Thyroid gland (tissue), 4 donors: ENCODE measurements at regions not wholly inside any gene's neighbourhood (a gene's known extent, or its start where the extent isn't known, plus 50 kb on each side); places are given as distances from the start of the nearest gene placed in this dataset.

ENCODE experiments used
- DNase-seq, 2 donors: peaks; one replicate each; pipeline ENCODE4 v3.0.0-alpha.2; 2019
- H3K27ac ChIP-seq, 3 donors: fragments of 200-600 bp; sonication (generic); 1 replicate in 2 of 3; 2 replicates in 1 of 3; pipeline ENCODE4 v1.5.1; 2016 to 2019; ENCODE audit warnings: mild to moderate bottlenecking in 1 of 3, moderate library complexity in 1 of 3
- H3K27me3 ChIP-seq: fragments of 200-600 bp; sonication (generic); one replicate; pipeline ENCODE4 v1.5.1; 2019
- H3K36me3 ChIP-seq, 2 donors: fragments of 200-600 bp; sonication (generic); one replicate each; pipeline ENCODE4 v1.5.1; 2016 to 2019
- H3K4me1 ChIP-seq, 2 donors: fragments of 200-600 bp; sonication (generic); one replicate each; pipeline ENCODE4 v1.5.1; 2017 to 2019
- H3K4me3 ChIP-seq, 3 donors: fragments of 200-600 bp; sonication (generic); replicated peaks in 1 of 3; 1 replicate in 2 of 3; 2 replicates in 1 of 3; pipeline ENCODE4 v1.5.1; 2016; ENCODE audit warnings: mild to moderate bottlenecking in 1 of 3
- H3K9me3 ChIP-seq: fragments of 200-600 bp; sonication (generic); one replicate; pipeline ENCODE4 v1.5.1; 2017
- CTCF ChIP-seq, 6 experiments: fragments of 200-600 bp in 3 of 6; fragments of 450-650 bp in 3 of 6; sonication (generic) in 3 of 6; IDR thresholded peaks; one replicate each; pipeline ENCODE4 v1.5.1; 2016 to 2019; ENCODE audit warnings: antibody characterized with exemption in 6 of 6, mild to moderate bottlenecking in 2 of 6, inconsistent platforms in 1 of 6, moderate library complexity in 1 of 6
- POLR2A ChIP-seq, 2 donors: fragments of 450-650 bp; IDR thresholded peaks; one replicate each; pipeline ENCODE4 v1.6.1; 2017; ENCODE audit warnings: antibody characterized with exemption in 2 of 2, mild to moderate bottlenecking in 2 of 2, moderate library complexity in 1 of 2
- WGBS, 2 donors: methylation state at CpG; one replicate each; pipeline ENCODE4 v1.1.5; 2017; 5-methylcytosine and 5-hydroxymethylcytosine counted together
- intact Hi-C: fragments of 100-400 bp; cut with DNase I; formaldehyde crosslinking; loops from one replicate; pipeline ENCODE4 v1.15.1; 2023

GRCh38 chr2:160628811-160629210 lies 135.2 kb upstream of the RBMS1 start:
- DNase-seq: peak; percentile 11 to 63
- Histone ChIP-seq H3K9me3 (no peaks in the 10 kb centered on the region), H3K4me3 (no peak overlapping the region), H3K27me3 (no peaks in the 10 kb centered on the region), H3K4me1 (peaks cover 0 to 13% of the 10 kb centered on the region in 2 donors), H3K36me3 (no peaks in the 10 kb centered on the region), H3K27ac (no peak overlapping the region)
- no peak for TF ChIP-seq POLR2A (IDR thresholded peaks at IDR 0.05)
- TF ChIP-seq CTCF (IDR thresholded peaks at IDR 0.05): no peak
- intact Hi-C loops: no loop called here
- 61 to 70% methylated on average over 3 of the region's 3 CpGs for WGBS, 2 donors

GRCh38 chr2:160630801-160631590 lies 137.4 kb upstream of the RBMS1 start:
- Histone ChIP-seq H3K27me3 (no peaks in the 10 kb centered on the region), H3K9me3 (no peaks in the 10 kb centered on the region), H3K27ac (no peak overlapping the region), H3K36me3 (no peaks in the 10 kb centered on the region), H3K4me3 (no peak overlapping the region), H3K4me1 (peaks cover 10 to 23% of the 10 kb centered on the region in 2 donors)
- intact Hi-C loops: no loop called here
- WGBS, 2 donors: 63 to 79% methylated on average over 5 of the region's 5 CpGs
- TF ChIP-seq POLR2A (IDR thresholded peaks at IDR 0.05): no peak
- no peak for TF ChIP-seq CTCF (IDR thresholded peaks at IDR 0.05)
- peak in 1 of 2 donors; percentile 42 for DNase-seq

GRCh38 chr2:160632084-160632975 lies 138.7 kb upstream of the RBMS1 start:
- Histone ChIP-seq H3K36me3 (no peaks in the 10 kb centered on the region), H3K4me1 (peaks cover 12 to 26% of the 10 kb centered on the region in 2 donors), H3K4me3 (no peak overlapping the region), H3K27ac (no peak overlapping the region), H3K27me3 (no peaks in the 10 kb centered on the region), H3K9me3 (no peaks in the 10 kb centered on the region)
- 71 to 76% methylated on average over 7 of the region's 7 CpGs for WGBS, 2 donors
- TF ChIP-seq CTCF (IDR thresholded peaks at IDR 0.05) (no peak), POLR2A (IDR thresholded peaks at IDR 0.05) (no peak)
- intact Hi-C loops: no loop called here
- DNase-seq: no peak

GRCh38 chr2:160634436-160634835 lies 140.8 kb upstream of the RBMS1 start:
- Histone ChIP-seq H3K36me3 (no peaks in the 10 kb centered on the region), H3K4me1 (peaks cover 12 to 13% of the 10 kb centered on the region in 2 donors), H3K9me3 (no peaks in the 10 kb centered on the region), H3K27me3 (no peaks in the 10 kb centered on the region), H3K4me3 (no peak overlapping the region), H3K27ac (no peak overlapping the region)
- no peak for DNase-seq
- TF ChIP-seq CTCF (IDR thresholded peaks at IDR 0.05) (no peak), POLR2A (IDR thresholded peaks at IDR 0.05) (no peak)
- intact Hi-C loops: no loop called here
- 77 to 78% methylated on average over 2 of the region's 2 CpGs for WGBS, 2 donors
